Non-pigmented ciliary epithelial cell (primary cell): ENCODE measurements at regions not wholly inside any gene's neighbourhood (a gene's known extent, or its start where the extent isn't known, plus 50 kb on each side); places are given as distances from the start of the nearest gene placed in this dataset.
"Not testable (repeated sequence)": the region's sequence is repeated elsewhere in the genome, so short reads cannot be mapped to it uniquely, and the experiment has no call there.

Experiments
- DNase-seq: peaks from one replicate; pipeline ENCODE4 v3.0.0-alpha.2; 2010; ENCODE audit warnings: low read depth

DNA sequence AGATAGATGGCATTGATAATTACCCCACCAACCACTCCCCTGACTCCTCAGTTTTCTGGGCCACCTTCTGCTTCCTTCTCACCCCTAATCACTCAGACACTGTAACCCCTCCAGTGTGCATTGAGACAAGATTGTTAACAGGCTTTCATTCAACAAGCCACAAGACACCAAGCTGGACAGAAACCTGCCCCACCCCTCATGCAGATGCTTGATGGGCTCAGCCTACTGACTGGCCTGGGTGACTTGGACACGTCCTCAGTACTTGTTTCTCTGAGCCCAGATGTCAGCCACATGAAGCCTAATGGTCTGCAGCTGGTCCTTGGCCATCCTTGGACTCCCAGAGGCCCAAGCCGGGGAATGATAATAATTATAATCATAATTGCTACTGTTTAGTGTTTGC is 71.4 kb upstream of the SMIM23 start:
- DNase-seq: no peak

GRCh38 chr5:171714851-171715250 is 70.8 kb upstream of the SMIM23 start:
- DNase-seq: no peak

GRCh38 chr5:171715551-171715950 is 70.1 kb upstream of the SMIM23 start:
- no peak for DNase-seq

DNA sequence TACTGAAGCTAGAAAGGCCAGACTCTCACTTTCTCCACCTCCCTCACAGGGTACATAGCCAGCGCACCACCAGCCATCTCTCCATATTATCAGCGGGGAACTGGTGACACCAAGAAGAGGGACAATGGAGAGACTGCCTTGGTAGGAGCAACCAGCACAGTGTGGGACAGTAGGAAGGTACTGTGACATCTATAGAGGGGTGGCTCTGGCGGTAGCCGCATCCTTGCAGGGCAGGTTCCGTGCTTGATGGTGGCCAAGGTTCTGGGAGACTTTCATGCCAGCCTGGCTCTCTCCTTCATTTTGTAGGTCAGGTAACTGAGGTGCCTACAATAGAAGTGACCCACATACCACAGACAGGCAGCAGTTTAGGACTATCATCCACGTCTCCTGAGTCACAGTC is 65.5 kb upstream of the SMIM23 start:
- no peak for DNase-seq

GRCh38 chr5:171721464-171721863 is 64.2 kb upstream of the SMIM23 start:
- no peak for DNase-seq

- DNase-seq: no peak
Observed at GRCh38 chr5:171724468-171725204, 61.0 kb upstream of the SMIM23 start.

DNA sequence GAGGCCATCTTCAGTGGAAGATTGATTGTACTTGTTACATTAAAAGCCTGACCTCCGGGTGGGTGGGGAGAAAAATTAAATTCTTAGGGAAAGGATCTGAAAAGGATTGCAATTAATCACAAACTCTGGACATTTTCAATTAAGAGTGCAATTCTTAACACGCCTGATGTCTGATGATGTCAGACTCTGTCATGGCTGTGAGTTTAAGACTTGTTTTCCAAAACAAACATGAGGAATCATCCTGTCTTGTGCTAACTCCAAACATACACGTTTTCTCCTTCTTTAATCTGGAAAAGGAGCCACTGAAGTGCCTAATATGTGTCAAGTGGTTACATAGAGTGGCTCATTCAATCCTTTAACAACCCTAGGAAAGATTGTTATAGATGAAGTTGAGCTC is 60.4 kb upstream of the SMIM23 start:
- no peak for DNase-seq

DNA sequence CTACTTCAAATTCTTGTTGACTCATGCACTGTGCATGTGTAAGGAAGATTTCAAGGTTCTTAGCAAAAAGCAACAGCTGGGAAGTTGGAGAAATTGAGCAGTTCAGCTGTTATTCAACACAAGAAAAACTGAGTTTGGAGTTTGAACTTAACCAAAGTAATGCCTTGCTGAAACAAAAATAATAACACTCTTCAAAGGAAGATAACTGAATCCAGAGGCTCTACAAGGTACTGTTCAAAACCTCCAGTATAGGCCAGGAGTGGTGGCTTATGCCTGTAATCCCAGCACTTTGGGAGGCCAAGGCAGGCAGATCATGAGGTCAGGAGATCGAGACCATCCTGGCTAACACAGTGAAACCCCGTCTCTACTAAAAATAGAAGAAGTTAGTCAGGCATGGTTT is 58.8 kb upstream of the SMIM23 start:
- not testable (repeated sequence) for DNase-seq

DNA sequence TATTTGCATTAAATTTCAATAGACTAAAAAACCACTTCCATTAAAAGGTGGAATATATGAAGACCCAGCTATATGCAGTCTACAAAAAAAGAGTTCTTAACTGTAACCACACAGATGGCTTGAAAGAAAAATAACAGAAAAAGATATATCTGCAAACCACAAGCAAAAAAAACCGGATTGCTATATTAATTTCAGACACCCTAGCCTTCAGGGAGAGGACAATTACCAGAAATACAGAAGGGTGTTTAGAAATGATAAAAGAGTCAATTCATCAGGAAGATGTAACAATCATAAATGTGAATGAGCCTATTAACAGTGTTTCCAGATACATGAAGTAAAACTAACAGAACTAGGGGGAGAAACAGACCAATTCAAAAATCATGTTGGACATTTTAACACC is 56.9 kb upstream of the SMIM23 start:
- no peak for DNase-seq
